Liver (tissue), 7 donors: ENCODE measurements at regions not wholly inside any gene's neighbourhood (a gene's known extent, or its start where the extent isn't known, plus 50 kb on each side); places are given as distances from the start of the nearest gene placed in this dataset.

ENCODE experiments used
- DNase-seq: peaks from one replicate; pipeline ENCODE4 v3.0.0-alpha.2; 2017; ENCODE audit warnings: low spot score
- H3K27ac ChIP-seq, 2 donors: one replicate each; pipeline ENCODE4 v1.7.0; 2013; ENCODE audit warnings: inconsistent platforms in 2 of 2, low read length in 2 of 2, control low read depth in 1 of 2, low read depth in 1 of 2, mild to moderate bottlenecking in 1 of 2
- H3K27me3 ChIP-seq, 4 donors: one replicate each; pipeline versions ENCODE4 v1.6.1 to v1.7.0; 2013; ENCODE audit warnings: low read length in 3 of 4, inconsistent platforms in 1 of 4, mild to moderate bottlenecking in 1 of 4, moderate library complexity in 1 of 4; ENCODE audit not compliant: control insufficient read depth in 4 of 4, insufficient read depth in 4 of 4
- H3K36me3 ChIP-seq, 4 donors: one replicate each; pipeline versions ENCODE4 v1.6.1 to v1.7.0; 2013; ENCODE audit warnings: low read length in 3 of 4, mild to moderate bottlenecking in 3 of 4, low read depth in 1 of 4, moderate library complexity in 1 of 4; ENCODE audit not compliant: control insufficient read depth in 4 of 4, insufficient read depth in 3 of 4
- H3K4me1 ChIP-seq, 4 donors: one replicate each; pipeline versions ENCODE4 v1.6.1 to v1.7.0; 2013; ENCODE audit warnings: low read length in 3 of 4, mild to moderate bottlenecking in 3 of 4, moderate library complexity in 1 of 4; ENCODE audit not compliant: control insufficient read depth in 4 of 4, insufficient read depth in 4 of 4
- H3K4me3 ChIP-seq, 3 donors: one replicate each; pipeline versions ENCODE4 v1.6.1 to v1.7.0; 2013; ENCODE audit warnings: low read length in 3 of 3, control low read depth in 1 of 3, low read depth in 1 of 3, mild to moderate bottlenecking in 1 of 3
- H3K9ac ChIP-seq, 2 donors: one replicate each; pipeline ENCODE4 v1.7.0; 2013; ENCODE audit warnings: low read length in 2 of 2, mild to moderate bottlenecking in 2 of 2, moderate library complexity in 2 of 2, control low read depth in 1 of 2, low read depth in 1 of 2
- H3K9me3 ChIP-seq, 4 donors: one replicate each; pipeline versions ENCODE4 v1.6.1 to v1.7.0; 2013; ENCODE audit warnings: low read length in 3 of 4; ENCODE audit not compliant: control insufficient read depth in 4 of 4
- EGR1 ChIP-seq, 2 donors: IDR thresholded peaks; 2 replicates each; pipeline ENCODE4 v1.6.1; 2016 to 2018; ENCODE audit warnings: antibody characterized with exemption in 2 of 2, low read depth in 2 of 2
- FOXA1 ChIP-seq: IDR thresholded peaks from 2 replicates; pipeline ENCODE4 v1.6.1; 2016; ENCODE audit warnings: antibody characterized with exemption
- FOXA2 ChIP-seq: IDR thresholded peaks from 2 replicates; pipeline ENCODE4 v1.6.1; 2016; ENCODE audit warnings: antibody characterized with exemption
- GABPA ChIP-seq, 2 donors: IDR thresholded peaks in 1 of 2; conservative IDR thresholded peaks in 1 of 2; 2 replicates each; pipeline ENCODE4 v1.6.1; 2016; ENCODE audit warnings: antibody characterized with exemption in 2 of 2, mild to moderate bottlenecking in 1 of 2, moderate library complexity in 1 of 2
- HNF4A ChIP-seq, 2 donors: conservative IDR thresholded peaks; 2 replicates each; pipeline ENCODE4 v1.6.1; 2016; ENCODE audit warnings: antibody characterized with exemption in 2 of 2, mild to moderate bottlenecking in 2 of 2
- JUND ChIP-seq, 2 donors: IDR thresholded peaks; 2 replicates each; pipeline ENCODE4 v1.6.1; 2016; ENCODE audit warnings: antibody characterized with exemption in 2 of 2
- NR2F2 ChIP-seq: IDR thresholded peaks from 2 replicates; pipeline ENCODE4 v1.6.1; 2016; ENCODE audit warnings: antibody characterized with exemption
- RAD21 ChIP-seq, 2 donors: IDR thresholded peaks; 2 replicates each; pipeline ENCODE4 v1.6.1; 2016; ENCODE audit warnings: antibody characterized with exemption in 2 of 2, mild to moderate bottlenecking in 2 of 2
- RXRA ChIP-seq, 2 donors: IDR thresholded peaks; 2 replicates each; pipeline ENCODE4 v1.6.1; 2017 to 2018; ENCODE audit warnings: antibody characterized with exemption in 2 of 2, mild to moderate bottlenecking in 1 of 2
- SP1 ChIP-seq: IDR thresholded peaks from 2 replicates; pipeline ENCODE4 v1.6.1; 2018; ENCODE audit warnings: antibody characterized with exemption, mild to moderate bottlenecking
- TAF1 ChIP-seq: conservative IDR thresholded peaks from 2 replicates; pipeline ENCODE4 v1.6.1; 2016; ENCODE audit warnings: antibody characterized with exemption, mild to moderate bottlenecking
- YY1 ChIP-seq: IDR thresholded peaks from 2 replicates; pipeline ENCODE4 v1.6.1; 2016; ENCODE audit warnings: antibody characterized with exemption, mild to moderate bottlenecking
- WGBS: extraction: QIAGEN DNeasy Blood & Tissue Kit; methylation state at CpG from one replicate; pipeline ENCODE4 v1.1.7; 2013; 5-methylcytosine and 5-hydroxymethylcytosine counted together
- TF ChIP-seq, protein P1 (sequence below): IDR thresholded peaks from 2 replicates; pipeline ENCODE4 v1.6.1; 2016; ENCODE audit warnings: antibody characterized with exemption
- TF ChIP-seq, protein P2 (sequence below): IDR thresholded peaks from 2 replicates; pipeline ENCODE4 v1.6.1; 2016; ENCODE audit warnings: antibody characterized with exemption, mild to moderate bottlenecking
- TF ChIP-seq, protein P3 (sequence below): IDR thresholded peaks from 2 replicates; pipeline ENCODE4 v1.6.1; 2016; ENCODE audit warnings: antibody characterized with exemption
- TF ChIP-seq, protein P4 (sequence below): IDR thresholded peaks from 2 replicates; pipeline ENCODE4 v1.6.1; 2016; ENCODE audit warnings: antibody characterized with exemption
- donor health status: healthy.
- donor health status: healthy.
- donor health status: healthy.
- donor health status: healthy.

DNA sequence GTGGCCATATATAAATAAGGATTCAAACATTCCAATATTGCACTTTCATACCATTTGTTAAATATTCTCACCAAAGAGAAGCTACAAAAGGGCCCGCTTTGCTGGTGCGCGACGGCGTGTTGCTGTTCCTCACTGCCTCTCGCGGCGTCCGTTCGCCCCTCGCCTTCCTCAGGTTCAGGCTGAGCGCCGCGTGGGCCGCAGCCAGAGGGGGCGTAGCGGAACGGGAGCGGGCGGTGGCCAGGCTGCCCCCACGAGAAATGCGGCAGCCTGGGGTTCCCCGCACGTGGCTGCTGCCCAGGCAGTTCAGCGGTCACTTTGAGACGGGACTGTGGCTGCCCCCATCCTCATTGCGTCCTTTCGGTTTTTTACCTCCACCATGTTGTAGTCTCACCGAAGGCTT, 67.3 kb upstream of the VWDE start:
- TF ChIP-seq RXRA (IDR thresholded peaks at IDR 0.05) (no peak), GABPA (IDR thresholded peaks at IDR 0.05 in 1 of 2, conservative IDR thresholded peaks at IDR 0.05 in 1 of 2) (no peak), RAD21 (IDR thresholded peaks at IDR 0.05) (no peak)
- TF ChIP-seq, protein P1, sequence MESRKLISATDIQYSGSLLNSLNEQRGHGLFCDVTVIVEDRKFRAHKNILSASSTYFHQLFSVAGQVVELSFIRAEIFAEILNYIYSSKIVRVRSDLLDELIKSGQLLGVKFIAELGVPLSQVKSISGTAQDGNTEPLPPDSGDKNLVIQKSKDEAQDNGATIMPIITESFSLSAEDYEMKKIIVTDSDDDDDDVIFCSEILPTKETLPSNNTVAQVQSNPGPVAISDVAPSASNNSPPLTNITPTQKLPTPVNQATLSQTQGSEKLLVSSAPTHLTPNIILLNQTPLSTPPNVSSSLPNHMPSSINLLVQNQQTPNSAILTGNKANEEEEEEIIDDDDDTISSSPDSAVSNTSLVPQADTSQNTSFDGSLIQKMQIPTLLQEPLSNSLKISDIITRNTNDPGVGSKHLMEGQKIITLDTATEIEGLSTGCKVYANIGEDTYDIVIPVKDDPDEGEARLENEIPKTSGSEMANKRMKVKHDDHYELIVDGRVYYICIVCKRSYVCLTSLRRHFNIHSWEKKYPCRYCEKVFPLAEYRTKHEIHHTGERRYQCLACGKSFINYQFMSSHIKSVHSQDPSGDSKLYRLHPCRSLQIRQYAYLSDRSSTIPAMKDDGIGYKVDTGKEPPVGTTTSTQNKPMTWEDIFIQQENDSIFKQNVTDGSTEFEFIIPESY: no peak
- Histone ChIP-seq H3K9ac (no peak overlapping the region), H3K27ac (no peak overlapping the region), H3K36me3 (no peaks in the 10 kb centered on the region), H3K4me3 (no peak overlapping the region), H3K4me1 (no peaks in the 10 kb centered on the region), H3K27me3 (no peaks in the 10 kb centered on the region), H3K9me3 (no peaks in the 10 kb centered on the region)
- DNase-seq: no peak
- 96% methylated on average over 29 of the region's 29 CpGs for WGBS

DNA sequence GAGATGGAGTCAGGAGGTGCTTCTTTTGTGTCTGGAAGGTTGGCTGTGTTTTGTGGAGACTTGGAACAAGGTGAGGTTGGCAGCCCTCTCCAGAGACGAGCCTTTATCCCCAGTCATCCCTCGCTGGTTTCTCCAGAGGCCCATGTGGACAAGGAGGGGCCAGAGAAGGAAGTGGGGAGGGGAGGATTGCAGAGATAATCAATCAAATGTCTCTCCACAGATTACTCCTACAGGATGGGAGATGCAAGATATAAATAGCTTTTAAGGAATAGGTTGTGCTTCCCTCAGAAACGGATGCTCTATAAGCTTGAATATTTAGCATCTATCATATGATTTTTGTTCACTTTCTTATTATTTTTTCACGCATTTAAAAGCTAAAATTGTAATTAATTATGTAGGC, 70.4 kb upstream of the VWDE start:
- WGBS: 52% methylated on average over 4 of the region's 4 CpGs
- no peak overlapping the region for H3K27ac ChIP-seq
- H3K4me3 ChIP-seq: no peak overlapping the region
- H3K4me1 ChIP-seq: no peaks in the 10 kb centered on the region
- H3K9me3 ChIP-seq: no peaks in the 10 kb centered on the region
- DNase-seq: no peak
- no peaks in the 10 kb centered on the region for H3K36me3 ChIP-seq
- TF ChIP-seq NR2F2: no peak
- TF ChIP-seq, protein P2, sequence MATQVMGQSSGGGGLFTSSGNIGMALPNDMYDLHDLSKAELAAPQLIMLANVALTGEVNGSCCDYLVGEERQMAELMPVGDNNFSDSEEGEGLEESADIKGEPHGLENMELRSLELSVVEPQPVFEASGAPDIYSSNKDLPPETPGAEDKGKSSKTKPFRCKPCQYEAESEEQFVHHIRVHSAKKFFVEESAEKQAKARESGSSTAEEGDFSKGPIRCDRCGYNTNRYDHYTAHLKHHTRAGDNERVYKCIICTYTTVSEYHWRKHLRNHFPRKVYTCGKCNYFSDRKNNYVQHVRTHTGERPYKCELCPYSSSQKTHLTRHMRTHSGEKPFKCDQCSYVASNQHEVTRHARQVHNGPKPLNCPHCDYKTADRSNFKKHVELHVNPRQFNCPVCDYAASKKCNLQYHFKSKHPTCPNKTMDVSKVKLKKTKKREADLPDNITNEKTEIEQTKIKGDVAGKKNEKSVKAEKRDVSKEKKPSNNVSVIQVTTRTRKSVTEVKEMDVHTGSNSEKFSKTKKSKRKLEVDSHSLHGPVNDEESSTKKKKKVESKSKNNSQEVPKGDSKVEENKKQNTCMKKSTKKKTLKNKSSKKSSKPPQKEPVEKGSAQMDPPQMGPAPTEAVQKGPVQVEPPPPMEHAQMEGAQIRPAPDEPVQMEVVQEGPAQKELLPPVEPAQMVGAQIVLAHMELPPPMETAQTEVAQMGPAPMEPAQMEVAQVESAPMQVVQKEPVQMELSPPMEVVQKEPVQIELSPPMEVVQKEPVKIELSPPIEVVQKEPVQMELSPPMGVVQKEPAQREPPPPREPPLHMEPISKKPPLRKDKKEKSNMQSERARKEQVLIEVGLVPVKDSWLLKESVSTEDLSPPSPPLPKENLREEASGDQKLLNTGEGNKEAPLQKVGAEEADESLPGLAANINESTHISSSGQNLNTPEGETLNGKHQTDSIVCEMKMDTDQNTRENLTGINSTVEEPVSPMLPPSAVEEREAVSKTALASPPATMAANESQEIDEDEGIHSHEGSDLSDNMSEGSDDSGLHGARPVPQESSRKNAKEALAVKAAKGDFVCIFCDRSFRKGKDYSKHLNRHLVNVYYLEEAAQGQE: no peak
- no peak for TF ChIP-seq HNF4A (conservative IDR thresholded peaks at IDR 0.05)
- TF ChIP-seq, protein P3, sequence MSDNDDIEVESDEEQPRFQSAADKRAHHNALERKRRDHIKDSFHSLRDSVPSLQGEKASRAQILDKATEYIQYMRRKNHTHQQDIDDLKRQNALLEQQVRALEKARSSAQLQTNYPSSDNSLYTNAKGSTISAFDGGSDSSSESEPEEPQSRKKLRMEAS: no peak
- TF ChIP-seq TAF1: no peak
- TF ChIP-seq SP1: no peak
- no peak for TF ChIP-seq EGR1 (IDR thresholded peaks at IDR 0.05; ENCODE audit: low read depth in 2 of 2)
- TF ChIP-seq, protein P4, sequence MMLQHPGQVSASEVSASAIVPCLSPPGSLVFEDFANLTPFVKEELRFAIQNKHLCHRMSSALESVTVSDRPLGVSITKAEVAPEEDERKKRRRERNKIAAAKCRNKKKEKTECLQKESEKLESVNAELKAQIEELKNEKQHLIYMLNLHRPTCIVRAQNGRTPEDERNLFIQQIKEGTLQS: no peak
- no peak for TF ChIP-seq FOXA1
- TF ChIP-seq, protein P1: no peak
- no peak for TF ChIP-seq FOXA2
- TF ChIP-seq JUND (IDR thresholded peaks at IDR 0.05): no peak
- no peak for TF ChIP-seq YY1
- TF ChIP-seq RXRA (IDR thresholded peaks at IDR 0.05): no peak
- no peak for TF ChIP-seq RAD21 (IDR thresholded peaks at IDR 0.05)
- H3K27me3 ChIP-seq: no peaks in the 10 kb centered on the region
- H3K9ac ChIP-seq: no peak overlapping the region
